ENCODE measurements at regions not wholly inside any gene's neighbourhood (a gene's known extent, or its start where the extent isn't known, plus 50 kb on each side); places are given as distances from the start of the nearest gene placed in this dataset.

DNA sequence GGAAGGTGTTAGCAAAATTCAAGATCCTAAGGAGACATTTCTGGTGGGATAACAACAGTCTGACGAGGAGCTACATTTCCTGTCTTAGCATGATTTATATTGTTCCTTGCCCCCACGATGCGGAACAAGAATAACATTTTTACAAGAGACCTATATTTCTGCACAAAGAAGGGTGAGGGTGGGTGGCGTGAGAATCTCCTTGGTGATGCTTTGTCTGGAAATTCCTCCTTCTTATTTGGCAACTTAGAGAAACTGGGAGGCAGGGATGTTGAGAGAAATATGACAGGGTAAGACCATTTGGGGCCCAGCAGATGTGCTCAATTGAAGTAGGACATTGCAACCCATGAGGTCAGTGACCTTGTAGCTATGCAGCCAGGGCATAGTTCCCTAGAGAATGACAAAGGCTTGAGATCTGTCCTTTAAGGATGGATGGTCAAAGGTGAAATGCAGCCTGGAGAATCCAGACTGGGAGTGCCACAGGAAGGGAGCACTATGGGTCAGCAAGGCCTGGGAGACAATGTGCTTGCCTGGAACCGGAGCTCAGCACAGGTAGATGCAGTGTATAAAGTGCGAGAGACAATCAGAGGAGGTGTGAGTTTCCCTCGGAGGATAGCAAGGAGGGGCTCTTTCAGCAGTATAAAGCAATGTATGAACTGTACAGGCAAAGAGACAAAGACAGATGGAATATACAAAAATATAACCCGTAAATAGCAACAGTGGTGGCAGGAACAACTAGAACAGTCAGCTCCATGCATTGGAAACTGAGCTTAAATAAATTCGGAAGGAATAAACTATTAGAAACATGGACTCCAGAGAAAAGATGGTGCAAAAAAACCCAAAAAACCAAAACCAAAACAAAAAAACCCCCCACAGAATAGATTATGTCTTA is 317.6 kb upstream of the TBL1XR1 start:
- ChIA-PET POLR2A (ENCODE audit: partially characterized antibody) (no interaction called here), CTCF (ENCODE audit: partially characterized antibody) (interaction anchor here (0.7 kb wide), 1 partner anchor 15 kb away, joined by 3 read pairs; no protein-coding TSS in a partner anchor)
- Histone ChIP-seq H3K4me2 (ENCODE audit: insufficient read depth in 1 of 2, low read depth in 2 of 2, low read length in 2 of 2) (no peak overlapping the region), H3K27me3 (replicated peaks in 1 of 4; ENCODE audit: control insufficient read depth in 3 of 4, extremely low read depth in 1 of 4, insufficient read depth in 3 of 4, low read length in 3 of 4) (no peaks in the 10 kb centered on the region), H3K36me3 (ENCODE audit: control insufficient read depth in 2 of 4, insufficient read depth in 4 of 4, low read length in 3 of 4) (no peaks in the 10 kb centered on the region), H2BK120ac (replicated peaks; ENCODE audit: low read depth, low read length) (no peak overlapping the region), H3K23me2 (ENCODE audit: low read depth, low read length) (no peaks in the 10 kb centered on the region), H4K20me1 (replicated peaks in 1 of 2; ENCODE audit: control insufficient read depth in 1 of 2, insufficient read depth in 2 of 2, low read length in 2 of 2) (no peaks in the 10 kb centered on the region), H3K9ac (replicated peaks in 1 of 4; ENCODE audit: extremely low read depth in 1 of 4, low read depth in 3 of 4, low read length in 3 of 4) (no peak overlapping the region), H3K27ac (ENCODE audit: low read depth, low read length) (no peak overlapping the region), H2AFZ (ENCODE audit: low read length) (no peak overlapping the region), H3K18ac (ENCODE audit: extremely low read depth, low read length) (no peak overlapping the region), H2AK5ac (ENCODE audit: low read depth, low read length) (no peak overlapping the region), H4K5ac (ENCODE audit: insufficient read length, low read depth, low read length) (no peak overlapping the region), H3K23ac (ENCODE audit: insufficient read length) (no peak overlapping the region), H2BK5ac (ENCODE audit: low read depth, low read length) (no peak overlapping the region), H2BK20ac (ENCODE audit: low read length) (no peak overlapping the region), H3K14ac (ENCODE audit: insufficient read length) (no peak overlapping the region), H3K4me1 (replicated peaks in 1 of 4; ENCODE audit: control insufficient read depth in 3 of 4, insufficient read depth in 4 of 4, low read length in 3 of 4) (peaks cover 0 to 2% (median 0%) of the 10 kb centered on the region in 4 experiments; a peak in 2 of 7 replicates), H3K9me3 (ENCODE audit: insufficient read depth in 2 of 2, low read depth in 1 of 2, low read length in 1 of 2) (no peaks in the 10 kb centered on the region), H4K91ac (replicated peaks; ENCODE audit: insufficient read length, low read length) (no peak overlapping the region), H3K79me1 (ENCODE audit: low read depth, low read length) (no peaks in the 10 kb centered on the region), H3K79me2 (ENCODE audit: control insufficient read depth in 1 of 2, insufficient read depth in 2 of 2, low read length in 2 of 2) (no peaks in the 10 kb centered on the region), H3K56ac (replicated peaks; ENCODE audit: insufficient read length, low read depth, low read length) (no peak overlapping the region), H3K4me3 (ENCODE audit: extremely low read depth in 1 of 4, insufficient read depth in 2 of 4, low read depth in 3 of 4, low read length in 4 of 4) (no peak overlapping the region), H2BK15ac (ENCODE audit: low read length) (no peak overlapping the region), H3K4ac (replicated peaks; ENCODE audit: insufficient read length, low read depth, low read length) (no peak overlapping the region), H4K8ac (ENCODE audit: extremely low read depth, insufficient read depth, low read length) (no peak overlapping the region; the same call in 1 of the 2 replicates), H2BK12ac (ENCODE audit: low read depth, low read length) (peak overlapping the region; percentile 52; the same call in 1 of the 2 replicates)
- FAIRE-seq = no peak
- DNase-seq (ENCODE audit: low read depth in 1 of 2, low spot score in 2 of 2) = no peak
- WGBS, 2 experiments (ENCODE audit: extremely low coverage in 1 of 2, insufficient coverage in 1 of 2, insufficient read length in 1 of 2, insufficient replicate concordance in 2 of 2, low coverage in 1 of 2, low lambda C conversion rate in 2 of 2, missing lambda C conversion rate in 1 of 2) = 97% methylated on average over 9 of the region's 9 CpGs; no CpG with 5 or more reads in 1 of the 2 experiments
- TF ChIP-seq ATF3 (IDR thresholded peaks at IDR 0.05; ENCODE audit: insufficient read depth, low read depth, low read length) (no peak), RBBP5 (IDR thresholded peaks at IDR 0.05; ENCODE audit: borderline replicate concordance, low read depth, low read length) (no peak), ASH2L (IDR thresholded peaks at IDR 0.05; ENCODE audit: low read length) (no peak), JUND (IDR thresholded peaks at IDR 0.05; ENCODE audit: low read length) (no peak), BCL11A (IDR thresholded peaks at IDR 0.05; ENCODE audit: low read depth in 2 of 2, low read length in 2 of 2) (no peak), E2F6 (IDR thresholded peaks at IDR 0.05) (no peak), NANOG (IDR thresholded peaks at IDR 0.05; ENCODE audit: insufficient read depth, low read depth, low read length, poor library complexity, severe bottlenecking) (no peak), NRF1 (IDR thresholded peaks at IDR 0.05; ENCODE audit: low read depth, low read length) (no peak), TCF12 (IDR thresholded peaks at IDR 0.05; ENCODE audit: low read depth, low read length) (no peak), YY1 (IDR thresholded peaks at IDR 0.05; ENCODE audit: low read depth, low read length) (no peak), TAF7 (optimal IDR thresholded peaks at IDR 0.05; ENCODE audit: borderline replicate concordance, low read depth, low read length) (no peak)
